ENCODE measurements at regions not wholly inside any gene's neighbourhood (a gene's known extent, or its start where the extent isn't known, plus 50 kb on each side); places are given as distances from the start of the nearest gene placed in this dataset.
A peak's percentile ranks its signal among the peaks of the same experiment; 100 is the strongest.

- DNase-seq (ENCODE audit: low spot score), result no peak
These were observed 62.6 kb upstream of the TMCC3 start for GRCh38 chr12:94712815-94713515.

- no peak for DNase-seq (ENCODE audit: low spot score)
These were observed 60.6 kb upstream of the TMCC3 start for GRCh38 chr12:94710933-94711332.

GRCh38 chr12:94707892-94708291 lies 57.5 kb upstream of the TMCC3 start:
- peak; percentile 23 for DNase-seq (ENCODE audit: low spot score)

GRCh38 chr12:94707036-94707435 lies 56.7 kb upstream of the TMCC3 start:
- DNase-seq (ENCODE audit: low spot score), result no peak

GRCh38 chr12:94706250-94706661 lies 55.9 kb upstream of the TMCC3 start:
- DNase-seq (ENCODE audit: low spot score), result no peak

- no peak for DNase-seq (ENCODE audit: low spot score)
These were observed 55.3 kb upstream of the TMCC3 start for GRCh38 chr12:94705676-94706075.

GRCh38 chr12:94704452-94705306 lies 54.3 kb upstream of the TMCC3 start:
- DNase-seq (ENCODE audit: low spot score), result peak; percentile 38

GRCh38 chr12:94702696-94703095 lies 52.3 kb upstream of the TMCC3 start:
- no peak for DNase-seq (ENCODE audit: low spot score)

GRCh38 chr12:94701711-94702110 lies 51.4 kb upstream of the TMCC3 start:
- DNase-seq (ENCODE audit: low spot score), result no peak

GRCh38 chr12:94700662-94701061 lies 50.3 kb upstream of the TMCC3 start:
- no peak for DNase-seq (ENCODE audit: low spot score)

All from hepatic stellate cell (primary cell).